GM12891 (cell line): ENCODE measurements at regions not wholly inside any gene's neighbourhood (a gene's known extent, or its start where the extent isn't known, plus 50 kb on each side); places are given as distances from the start of the nearest gene placed in this dataset.

Experiments used
- POLR2A ChIP-seq: IDR thresholded peaks from 2 replicates; pipeline ENCODE4 v1.6.1; 2011; ENCODE audit warnings: low read depth, low read length, control low read depth
- POLR2AphosphoS5 ChIP-seq: IDR thresholded peaks from 2 replicates; pipeline ENCODE4 v1.6.1; 2011; ENCODE audit warnings: low read depth, low read length, control low read depth
- SPI1 ChIP-seq: IDR thresholded peaks from 2 replicates; pipeline ENCODE4 v1.6.1; 2011; ENCODE audit warnings: low read depth, low read length, control low read depth
- TAF1 ChIP-seq: IDR thresholded peaks from 2 replicates; pipeline ENCODE4 v1.6.1; 2011; ENCODE audit warnings: low read depth, low read length, control low read depth

- no peak for TF ChIP-seq POLR2A
- no peak for TF ChIP-seq POLR2AphosphoS5
- no peak for TF ChIP-seq TAF1
- TF ChIP-seq SPI1: no peak
Observed at GRCh38 chr7:7104971-7105370, 77.4 kb upstream of the C1GALT1 start.
